Fibroblast of the aortic adventitia (primary cell): ENCODE measurements at regions not wholly inside any gene's neighbourhood (a gene's known extent, or its start where the extent isn't known, plus 50 kb on each side); places are given as distances from the start of the nearest gene placed in this dataset.

ENCODE experiments used
- DNase-seq: peaks from one replicate; pipeline ENCODE4 v3.0.0-alpha.2; 2010; ENCODE audit warnings: low read depth
- H3K4me3 ChIP-seq: 2 replicates; pipeline ENCODE4 v1.5.1; 2011; ENCODE audit warnings: low read depth, mild to moderate bottlenecking, control low read depth, low read length, moderate library complexity
- CTCF ChIP-seq: IDR thresholded peaks from 2 replicates; pipeline ENCODE4 v1.5.1; 2011; ENCODE audit warnings: mild to moderate bottlenecking, low read length, control low read depth, inconsistent platforms; ENCODE audit not compliant: insufficient read depth

- no peak overlapping the region for H3K4me3 ChIP-seq
- TF ChIP-seq CTCF = no peak
- DNase-seq = no peak
These were observed 433.2 kb upstream of the RGS6 start for GRCh38 chr14:71499018-71499417.

GRCh38 chr14:71507681-71508080 lies 424.5 kb upstream of the RGS6 start:
- no peak overlapping the region for H3K4me3 ChIP-seq
- DNase-seq = no peak
- no peak for TF ChIP-seq CTCF

- H3K4me3 ChIP-seq = no peak overlapping the region
- DNase-seq = no peak
- TF ChIP-seq CTCF = no peak
These were observed 423.3 kb upstream of the RGS6 start for GRCh38 chr14:71508901-71509300.

- TF ChIP-seq CTCF = no peak
- no peak for DNase-seq
- no peak overlapping the region for H3K4me3 ChIP-seq
These were observed 421.1 kb upstream of the RGS6 start for GRCh38 chr14:71511152-71511551.

GRCh38 chr14:71514941-71515919 lies 417.0 kb upstream of the RGS6 start:
- DNase-seq = no peak
- no peak for TF ChIP-seq CTCF
- no peak overlapping the region for H3K4me3 ChIP-seq

- TF ChIP-seq CTCF = no peak
- DNase-seq = no peak
- H3K4me3 ChIP-seq = no peak overlapping the region
These were observed 410.7 kb upstream of the RGS6 start for GRCh38 chr14:71521238-71522135.
